Ishikawa (cell line): ENCODE measurements at regions not wholly inside any gene's neighbourhood (a gene's known extent, or its start where the extent isn't known, plus 50 kb on each side); places are given as distances from the start of the nearest gene placed in this dataset.

Experiments used
- CEBPB ChIP-seq: IDR thresholded peaks from 2 replicates; pipeline ENCODE4 v1.6.1; 2012
- CREB1 ChIP-seq: IDR thresholded peaks from 2 replicates; pipeline ENCODE4 v1.6.1; 2012; ENCODE audit warnings: low read depth
- EGR1 ChIP-seq: IDR thresholded peaks from 2 replicates; pipeline ENCODE4 v1.6.1; 2012
- EP300 ChIP-seq: IDR thresholded peaks from 2 replicates; pipeline ENCODE4 v1.6.1; 2012; ENCODE audit warnings: borderline replicate concordance
- FOXM1 ChIP-seq: IDR thresholded peaks from 2 replicates; pipeline ENCODE4 v1.6.1; 2012; ENCODE audit warnings: low read depth, borderline replicate concordance
- MAX ChIP-seq: IDR thresholded peaks from 2 replicates; pipeline ENCODE4 v1.6.1; 2012
- NFIC ChIP-seq: IDR thresholded peaks from 2 replicates; pipeline ENCODE4 v1.6.1; 2012
- RAD21 ChIP-seq: IDR thresholded peaks from 2 replicates; pipeline ENCODE4 v1.6.1; 2012; ENCODE audit warnings: low read depth
- REST ChIP-seq: IDR thresholded peaks from 2 replicates; pipeline ENCODE4 v1.6.1; 2012; ENCODE audit warnings: low read depth, mild to moderate bottlenecking
- TAF1 ChIP-seq: IDR thresholded peaks from 2 replicates; pipeline ENCODE4 v1.6.1; 2012; ENCODE audit warnings: low read depth, mild to moderate bottlenecking
- TEAD4 ChIP-seq: IDR thresholded peaks from 2 replicates; pipeline ENCODE4 v1.6.1; 2012
- USF1 ChIP-seq: IDR thresholded peaks from 2 replicates; pipeline ENCODE4 v1.6.1; 2012
- YY1 ChIP-seq: IDR thresholded peaks from 2 replicates; pipeline ENCODE4 v1.6.1; 2012; ENCODE audit warnings: low read depth
- ZBTB7A ChIP-seq: IDR thresholded peaks from 2 replicates; pipeline ENCODE4 v1.6.1; 2012; ENCODE audit warnings: low read depth

GRCh38 chr10:2964632-2965296 is 102.6 kb upstream of the PFKP start:
- TF ChIP-seq CEBPB (no peak), NFIC (no peak), YY1 (no peak), EGR1 (no peak), MAX (no peak), RAD21 (no peak), FOXM1 (no peak), USF1 (no peak), REST (peak; percentile 82), EP300 (no peak), ZBTB7A (no peak), TAF1 (no peak), TEAD4 (no peak), CREB1 (no peak)
